Activated CD8-positive, alpha-beta memory T cell treated with anti-CD3 and anti-CD28 coated beads for 24 hours (primary cell): ENCODE measurements at regions not wholly inside any gene's neighbourhood (a gene's known extent, or its start where the extent isn't known, plus 50 kb on each side); places are given as distances from the start of the nearest gene placed in this dataset.

Source experiments
- DNase-seq: peaks from one replicate; pipeline ENCODE4 v3.0.0-alpha.2; 2020

DNA sequence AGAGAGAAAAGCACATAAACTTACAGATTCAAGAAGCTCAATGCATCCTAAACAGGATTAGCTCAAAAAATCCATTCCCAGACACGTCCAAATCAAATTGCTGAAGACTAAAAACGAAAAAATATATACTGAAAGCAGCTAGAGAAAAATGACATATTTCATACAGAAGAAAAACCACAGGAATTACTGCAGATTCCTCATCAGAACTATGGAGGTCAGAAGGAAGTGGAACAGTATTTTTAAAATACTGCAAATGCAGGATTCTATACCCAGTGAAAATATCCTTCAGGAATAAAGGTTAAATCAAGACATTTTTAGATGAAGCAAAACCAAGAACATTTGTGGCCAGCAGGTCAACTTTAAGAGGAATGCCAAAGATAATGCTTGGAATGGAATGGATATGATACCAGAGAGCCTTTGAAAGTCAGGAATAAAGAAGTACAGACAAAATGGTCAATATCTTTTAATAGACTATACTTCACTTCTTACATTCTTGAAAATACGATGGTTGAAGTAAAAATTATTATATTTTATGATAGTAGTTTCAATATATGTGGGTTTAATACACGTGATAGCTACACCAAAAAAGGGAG is 352.9 kb downstream of the CTTN start:
- no peak for DNase-seq

DNA sequence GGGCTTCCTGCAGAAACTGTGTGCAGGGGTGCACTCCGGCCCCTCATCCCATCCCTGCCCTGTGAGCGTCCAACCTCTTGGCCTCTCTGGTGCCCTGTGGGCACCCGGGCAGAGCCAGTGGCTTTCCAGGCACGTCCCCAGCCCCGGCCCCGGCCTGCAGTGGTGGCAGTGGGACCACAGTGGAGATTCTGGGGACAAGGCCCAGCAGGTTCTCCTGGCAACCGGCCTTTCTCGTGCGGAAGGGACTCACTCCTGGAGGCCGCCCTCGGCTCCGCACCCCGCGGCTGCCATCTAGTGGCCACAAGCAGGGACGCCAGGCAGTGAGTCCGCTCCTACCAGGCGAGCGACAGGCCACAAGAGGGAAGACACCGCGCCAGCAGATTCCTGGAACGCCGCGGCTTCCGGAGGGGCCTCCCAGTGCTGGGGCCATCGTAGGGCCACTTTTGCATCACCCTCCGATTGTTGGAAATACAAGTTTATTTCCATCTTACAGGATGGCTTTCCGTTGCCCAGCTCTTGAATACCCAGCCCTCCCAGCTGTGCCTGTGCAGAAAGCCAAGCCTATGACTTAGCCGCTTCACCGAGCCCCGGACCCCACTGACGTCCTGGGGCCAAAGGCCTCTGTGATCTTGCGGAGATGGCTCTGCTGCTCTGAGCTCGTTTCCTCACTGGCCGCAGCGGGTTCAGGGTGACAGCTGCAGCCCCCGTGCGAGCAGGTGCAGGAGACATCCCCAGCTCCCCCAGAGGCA is 357.3 kb downstream of the CTTN start:
- peak; percentile 83 for DNase-seq

DNA sequence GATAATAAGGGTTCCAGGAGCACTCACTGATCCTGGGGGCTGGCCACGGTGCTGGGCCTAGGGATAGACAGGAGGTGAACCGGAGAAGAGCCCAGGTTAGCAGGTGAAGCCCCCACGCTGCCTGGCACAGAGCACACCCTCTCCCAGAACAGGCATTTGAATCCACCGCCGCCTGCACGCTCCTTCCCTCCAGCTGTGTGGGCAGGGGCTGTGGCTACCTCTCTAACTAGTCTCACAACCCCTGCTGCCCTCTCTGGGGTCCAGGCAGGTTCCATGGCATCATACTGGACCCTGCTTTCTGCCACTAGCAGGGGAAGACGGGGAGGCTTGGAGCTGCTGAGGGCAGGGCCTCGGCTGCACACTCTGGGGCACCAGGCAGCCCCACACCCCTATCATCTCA is 358.0 kb downstream of the CTTN start:
- no peak for DNase-seq

DNA sequence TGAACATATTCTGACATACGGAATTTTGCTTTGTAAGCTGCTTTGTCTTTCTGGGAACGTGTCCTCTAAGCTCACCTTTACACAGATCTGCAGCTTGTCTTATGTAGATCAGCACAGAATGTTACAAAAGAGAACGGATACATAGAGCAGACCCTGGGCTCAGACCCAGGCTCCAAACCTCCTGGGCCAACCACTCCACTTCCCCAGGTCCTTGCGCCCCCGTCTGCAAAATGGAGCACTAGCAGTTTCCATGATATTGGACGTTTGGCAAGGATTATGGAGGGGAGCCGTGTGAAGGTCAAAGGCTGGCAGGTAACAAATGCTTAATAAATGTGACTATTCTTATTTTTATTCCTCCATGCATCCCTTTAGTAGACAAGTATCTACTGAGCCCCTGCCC is 358.4 kb downstream of the CTTN start:
- no peak for DNase-seq

DNA sequence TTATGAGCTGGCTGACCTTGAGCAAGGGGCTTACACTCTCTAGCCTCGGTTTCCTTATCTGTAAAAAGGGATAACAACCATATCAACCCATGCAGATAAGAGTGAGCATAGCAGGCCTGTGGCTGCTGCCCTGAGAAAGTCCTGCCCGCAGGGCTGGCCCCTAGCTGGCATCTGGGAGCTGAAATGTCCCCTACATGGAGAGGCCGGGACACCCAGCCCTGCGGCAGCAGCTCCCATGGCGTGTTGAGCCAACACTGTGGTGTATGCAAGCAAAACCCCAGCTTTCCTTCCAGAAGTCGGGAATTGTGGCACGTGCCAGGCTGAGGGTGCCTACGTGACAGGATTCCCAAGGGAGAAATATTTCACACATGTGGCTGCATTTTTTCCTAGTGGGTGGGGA is 358.9 kb downstream of the CTTN start:
- no peak for DNase-seq

DNA sequence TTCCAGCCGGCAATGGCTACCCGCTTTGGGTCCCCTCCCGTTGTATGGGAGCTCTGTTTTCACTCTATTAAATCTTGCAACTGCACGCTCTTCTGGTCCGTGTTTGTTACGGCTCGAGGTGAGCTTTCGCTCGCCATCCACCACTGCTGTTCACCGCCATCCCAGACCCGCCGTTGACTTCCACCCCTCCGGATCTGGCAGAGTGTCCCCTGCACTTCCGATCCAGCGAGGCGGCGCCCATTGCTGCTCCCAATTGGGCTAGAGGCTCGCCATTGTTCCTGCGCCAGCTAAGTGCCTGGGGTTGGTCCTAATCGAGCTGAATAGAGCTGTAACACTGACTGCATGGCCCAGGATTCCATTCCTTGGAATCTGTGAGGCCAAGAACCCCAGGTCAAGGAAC is 359.9 kb downstream of the CTTN start:
- no peak for DNase-seq

DNA sequence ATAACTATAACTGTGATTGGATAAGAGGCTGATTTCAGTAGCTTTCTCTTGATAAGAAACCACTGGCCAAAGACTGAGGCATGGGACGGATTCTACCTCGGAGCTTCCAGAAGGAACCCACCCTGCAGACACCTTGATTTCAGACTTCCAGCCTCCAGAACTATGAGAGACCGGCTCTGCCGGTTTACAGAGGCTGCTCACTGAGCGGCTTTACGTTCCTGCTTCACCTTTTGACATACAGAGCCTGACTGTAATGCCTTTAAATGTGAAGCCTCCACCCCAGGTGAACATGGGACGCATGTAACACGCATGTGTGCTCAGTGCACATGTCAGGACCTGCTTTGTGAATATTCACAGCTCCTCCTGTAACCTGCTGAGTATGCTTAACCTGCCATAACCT is 361.5 kb downstream of the CTTN start:
- no peak for DNase-seq

DNA sequence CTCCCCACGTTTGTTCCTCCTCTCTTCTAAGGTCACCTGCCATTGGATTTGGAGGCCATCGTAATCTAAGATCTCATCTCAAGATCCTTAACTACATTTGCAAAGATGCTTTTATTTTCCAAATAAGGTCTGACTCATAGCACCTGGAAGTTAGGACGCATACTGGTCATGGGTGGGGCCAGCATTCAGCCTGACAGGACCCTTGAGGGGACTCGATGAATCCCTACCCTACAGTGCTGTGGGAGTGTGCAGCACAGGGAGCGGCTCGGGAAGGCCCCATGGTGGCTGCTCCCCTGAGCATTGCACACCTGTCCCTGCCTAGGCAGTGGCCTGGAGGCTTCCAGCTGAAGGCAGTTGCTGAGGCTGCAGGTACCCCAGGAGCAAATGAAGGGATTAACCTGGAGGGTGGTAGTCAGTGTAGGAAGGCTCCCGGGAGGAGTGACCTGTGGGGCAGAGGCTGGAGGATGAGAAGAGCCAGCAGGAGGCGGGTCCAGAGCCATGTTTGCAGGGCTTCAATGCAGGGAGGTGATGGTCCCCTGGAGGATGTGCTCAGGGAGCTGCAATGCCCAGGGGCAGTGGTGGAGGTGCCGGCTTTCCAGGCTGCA is 362.2 kb downstream of the CTTN start:
- DNase-seq: no peak

DNA sequence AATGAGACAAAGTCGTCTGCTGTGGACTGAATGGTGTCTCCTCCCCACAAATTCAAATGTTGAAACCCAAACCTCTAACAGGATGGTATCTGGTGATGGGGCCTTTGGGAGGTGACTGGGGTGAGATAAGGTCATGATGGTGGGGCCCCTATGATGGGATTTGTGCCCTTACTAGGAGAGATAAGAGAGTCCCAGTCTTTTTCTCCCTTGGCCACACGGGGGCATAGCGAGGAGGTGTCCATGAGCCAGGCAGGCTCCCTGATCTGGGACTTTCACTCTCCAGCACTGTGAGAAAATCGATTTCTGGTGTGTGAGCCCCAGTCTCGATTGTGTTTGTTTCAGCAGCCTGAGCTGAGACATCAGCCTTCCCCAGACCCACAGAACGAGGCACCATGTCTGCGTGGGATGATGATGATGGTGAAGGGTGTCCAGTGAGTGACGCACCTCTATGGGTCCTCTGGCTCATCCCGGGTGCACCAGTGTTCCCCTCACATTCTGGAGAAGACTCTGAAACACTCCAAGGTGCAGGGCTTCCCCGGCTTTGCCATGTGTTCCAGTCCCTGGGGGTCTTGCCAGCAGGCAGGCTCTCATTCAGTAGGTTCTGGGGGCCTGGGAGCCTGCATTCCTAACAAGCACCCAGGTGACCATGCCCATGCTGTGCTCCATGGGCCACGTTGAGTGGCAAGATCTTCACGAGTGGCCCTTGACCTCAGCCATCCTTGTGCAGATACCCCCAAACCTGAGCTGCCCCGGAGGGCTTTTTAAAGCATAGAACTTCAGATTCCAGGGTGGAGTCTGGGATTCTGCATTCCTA is 363.0 kb downstream of the CTTN start:
- no peak for DNase-seq

DNA sequence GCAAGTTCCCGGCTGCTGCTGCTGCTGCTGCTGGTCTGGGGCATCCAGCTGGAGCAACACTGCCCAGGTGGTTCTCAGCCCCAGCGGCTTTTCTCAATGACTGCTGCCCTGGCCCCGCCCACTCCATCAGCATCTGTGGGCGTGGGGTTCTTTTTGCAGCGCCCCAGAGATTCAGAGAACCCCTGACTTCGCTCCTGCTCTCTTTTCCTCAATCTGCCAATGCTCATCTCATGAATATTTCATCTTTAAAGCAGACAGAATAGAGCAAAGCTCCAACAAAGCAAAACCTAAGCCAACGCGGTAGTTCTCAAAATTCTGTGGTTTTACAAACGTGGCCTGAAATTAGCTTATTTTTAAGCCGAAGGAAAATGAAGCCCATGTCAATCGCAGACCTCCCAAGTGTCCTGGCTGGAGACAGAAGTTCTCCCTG is 363.6 kb downstream of the CTTN start:
- no peak for DNase-seq

DNA sequence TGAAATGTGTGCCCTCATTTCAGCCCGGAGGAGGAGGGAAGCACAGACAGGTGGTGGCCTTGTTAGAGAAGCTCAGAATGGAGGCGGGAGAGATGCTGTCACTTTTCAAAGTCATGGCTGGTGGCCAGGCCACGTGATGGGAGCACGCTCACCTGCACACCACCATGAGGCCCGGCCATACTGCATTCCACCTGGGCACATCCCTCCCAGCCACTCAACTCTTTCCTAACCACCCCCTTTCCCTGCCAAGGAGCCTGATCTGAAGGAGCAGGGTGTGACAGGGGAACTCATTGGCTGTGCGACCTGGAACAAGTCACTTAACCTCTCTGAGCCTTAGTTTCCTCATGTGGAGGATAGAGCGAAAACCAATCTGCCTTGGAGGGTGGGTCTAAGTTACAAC is 364.5 kb downstream of the CTTN start:
- no peak for DNase-seq

DNA sequence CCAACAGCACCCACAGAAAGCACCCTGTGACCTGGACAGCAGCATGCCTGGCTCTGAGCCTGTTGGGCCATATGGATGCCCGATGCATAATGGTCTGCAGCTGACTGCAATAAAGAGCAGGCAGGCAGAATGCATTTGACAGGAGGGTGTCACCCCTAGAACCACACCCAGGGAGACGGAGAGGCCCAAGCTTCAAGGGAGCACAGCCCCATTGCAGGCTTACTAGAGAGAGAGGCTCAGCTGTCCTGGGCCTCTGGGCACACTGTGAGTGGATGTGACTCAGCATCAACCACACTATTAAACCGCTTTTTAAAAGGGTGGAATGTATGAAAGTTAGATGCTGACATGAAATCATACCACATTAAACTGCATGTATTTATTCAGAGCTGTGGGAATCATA is 365.3 kb downstream of the CTTN start:
- DNase-seq: no peak

DNA sequence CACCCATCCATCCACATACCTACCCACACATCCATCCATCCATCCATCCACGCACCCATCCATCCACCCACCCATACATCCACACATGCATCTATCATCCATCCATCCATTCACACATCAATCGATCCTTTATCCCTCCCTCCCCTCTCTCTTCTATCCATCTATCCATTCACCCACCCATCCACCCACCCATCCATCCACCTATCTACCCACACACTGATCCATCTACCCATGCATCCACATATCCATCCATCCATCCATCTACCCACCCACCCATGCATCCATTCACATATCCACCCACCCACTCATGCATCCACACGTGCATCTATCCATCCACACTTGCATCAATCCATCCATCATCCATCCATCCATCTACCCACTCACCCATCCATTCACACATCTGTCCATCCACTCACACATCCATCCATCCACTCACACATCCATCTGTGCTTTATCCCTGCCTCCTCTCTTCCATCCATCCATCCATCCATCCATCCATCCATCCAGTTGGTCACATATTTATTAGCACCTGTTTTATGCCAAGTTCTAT is 366.1 kb downstream of the CTTN start:
- no peak for DNase-seq

DNA sequence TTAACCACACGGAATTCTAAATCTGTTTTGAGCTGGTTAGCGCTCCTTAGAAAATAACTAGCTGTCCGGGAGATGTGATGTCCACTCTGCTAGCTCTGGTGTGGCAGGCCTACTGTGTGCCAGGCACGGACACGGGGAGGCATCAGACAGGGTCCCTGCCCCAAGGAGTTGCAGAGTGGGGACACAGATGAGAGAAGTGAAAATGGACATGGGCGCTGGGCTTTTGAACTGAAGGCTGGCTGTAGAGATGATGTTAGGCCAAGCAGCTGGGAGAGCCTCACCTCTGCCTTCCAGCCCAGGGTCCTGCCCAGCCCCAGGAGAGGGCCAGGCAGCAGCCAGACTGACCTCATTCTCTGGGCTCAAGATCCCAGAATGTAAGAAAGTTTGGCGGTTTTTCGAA is 368.6 kb downstream of the CTTN start:
- DNase-seq: no peak

DNA sequence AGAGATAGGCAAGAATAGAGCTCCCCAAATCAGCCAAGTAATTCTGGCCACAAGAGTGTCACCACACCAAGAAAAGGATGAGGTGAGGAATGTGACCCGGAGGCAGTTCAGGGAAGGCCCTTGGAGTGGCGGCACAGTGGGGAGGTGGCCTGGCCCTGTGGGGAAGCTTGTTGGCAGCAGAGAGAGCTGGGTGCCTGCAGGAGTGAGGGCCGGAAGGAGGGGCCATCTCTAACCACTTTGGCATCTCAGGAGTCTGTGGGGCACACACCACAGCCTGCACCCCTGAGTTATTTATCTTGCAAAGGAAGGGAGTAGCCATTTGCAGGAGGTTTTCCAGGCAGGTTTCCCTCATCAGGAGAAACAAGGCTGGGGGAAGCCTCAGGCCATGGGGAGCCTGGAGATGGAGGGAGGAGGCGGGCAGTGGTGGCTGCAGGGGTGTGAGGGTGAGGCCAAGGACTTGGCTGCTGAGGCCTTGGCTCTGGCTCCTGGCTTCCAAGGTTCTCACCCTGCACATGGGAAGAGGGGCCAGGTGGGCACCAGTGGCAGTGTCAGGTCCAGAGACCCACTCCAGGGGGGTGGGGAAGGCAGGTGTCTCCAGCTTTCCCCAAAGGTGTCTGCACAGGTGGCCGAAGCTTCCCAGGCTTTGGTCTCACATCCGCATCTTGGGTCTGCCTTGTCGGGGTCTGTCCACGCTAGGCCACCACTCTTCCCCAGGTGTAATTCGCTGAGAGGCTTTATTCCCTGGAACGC is 370.2 kb downstream of the CTTN start:
- DNase-seq: no peak

DNA sequence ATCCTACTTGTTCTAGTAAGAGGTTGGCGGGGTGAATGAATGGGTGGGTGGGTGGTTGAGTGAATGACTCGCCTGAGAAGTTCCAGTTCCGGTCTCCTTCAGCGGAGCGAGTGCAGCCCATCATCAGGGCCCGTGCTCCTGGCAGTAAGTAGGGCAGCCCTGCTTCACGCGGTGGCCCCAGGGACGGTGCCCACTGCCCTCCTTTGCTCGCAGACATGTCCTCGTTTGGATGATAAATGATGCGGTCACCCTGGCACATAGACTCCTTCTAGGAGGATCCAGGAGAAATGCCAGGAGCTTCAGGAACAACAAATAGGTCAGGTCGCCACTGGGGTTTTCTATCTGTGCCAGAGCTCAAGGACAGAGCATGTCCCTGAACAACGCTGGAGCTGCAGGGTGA is 370.8 kb downstream of the CTTN start:
- DNase-seq: no peak

DNA sequence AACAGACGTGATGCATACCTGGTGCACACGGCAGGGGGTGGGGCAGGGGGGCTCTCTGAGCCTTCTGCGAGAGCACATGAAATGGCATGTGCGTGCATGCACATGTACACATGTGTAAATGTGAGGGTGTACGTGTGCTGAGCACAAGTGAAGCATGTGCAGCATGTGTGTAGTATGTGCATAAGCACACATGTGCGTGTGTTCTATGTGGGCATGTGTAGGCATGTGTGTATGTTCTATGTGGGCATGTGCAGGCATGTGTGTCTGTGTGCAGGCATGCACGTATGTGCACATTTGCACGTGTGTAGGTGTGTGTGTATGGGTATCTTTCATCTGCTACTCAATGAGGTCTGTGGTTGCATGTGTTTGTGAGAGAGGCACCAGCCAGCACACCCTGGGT is 371.2 kb downstream of the CTTN start:
- no peak for DNase-seq

DNA sequence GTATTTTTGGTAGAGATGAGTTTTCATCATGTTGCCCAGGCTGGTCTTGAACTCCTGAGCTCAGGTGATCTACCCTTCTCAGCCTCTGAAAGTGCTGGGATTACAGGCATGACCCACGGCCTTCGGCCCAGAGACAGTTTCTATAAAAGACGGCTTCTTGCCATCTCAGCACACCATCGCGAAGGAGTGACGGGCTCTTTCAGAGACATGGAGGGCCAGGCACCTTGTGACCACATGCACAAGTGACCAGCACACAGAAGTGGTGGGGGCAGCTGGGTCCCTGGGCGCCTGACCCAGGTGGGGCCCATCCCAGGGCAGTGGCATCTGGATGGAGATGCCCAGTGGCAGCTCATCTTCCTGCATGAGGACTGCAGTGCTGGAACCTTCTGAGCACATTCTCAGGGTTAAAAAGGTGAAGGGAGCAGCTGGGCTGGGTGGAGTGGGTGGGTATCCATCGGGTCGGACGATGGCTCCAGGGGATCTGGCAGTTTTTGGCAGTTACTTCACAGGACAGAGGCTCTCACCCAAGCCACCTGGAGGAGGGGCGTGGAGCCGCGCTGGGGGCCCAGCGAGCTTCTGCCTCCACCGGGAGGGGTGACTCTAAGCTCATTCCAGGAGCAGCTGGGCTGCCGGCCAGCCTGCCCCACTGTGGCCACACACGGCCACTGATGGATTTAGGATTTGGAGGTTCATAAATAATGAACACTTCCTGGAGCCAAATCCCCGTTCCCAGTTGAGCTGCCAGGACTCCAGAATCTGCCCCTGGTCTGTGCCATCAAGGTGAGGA is 373.0 kb downstream of the CTTN start:
- no peak for DNase-seq

DNA sequence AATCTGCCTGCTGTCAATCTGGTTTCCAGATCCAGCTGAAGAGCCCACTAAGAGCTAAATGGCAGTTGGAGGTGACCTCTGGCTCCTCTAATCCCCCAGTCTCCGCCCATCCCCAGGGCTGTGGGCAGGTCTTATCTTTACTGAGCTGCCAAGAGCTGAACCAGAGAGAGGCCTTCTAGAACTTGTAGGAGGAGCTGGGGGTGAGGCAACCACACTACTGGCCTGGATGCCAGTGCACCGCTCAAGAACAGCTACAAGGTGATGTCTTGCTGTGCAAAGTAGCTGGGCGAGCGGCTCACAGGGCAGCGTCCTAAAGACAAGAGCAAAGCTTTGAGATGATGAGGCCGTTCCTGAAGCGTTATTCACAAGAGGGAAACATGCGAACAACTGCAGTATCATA is 374.6 kb downstream of the CTTN start:
- DNase-seq: no peak

DNA sequence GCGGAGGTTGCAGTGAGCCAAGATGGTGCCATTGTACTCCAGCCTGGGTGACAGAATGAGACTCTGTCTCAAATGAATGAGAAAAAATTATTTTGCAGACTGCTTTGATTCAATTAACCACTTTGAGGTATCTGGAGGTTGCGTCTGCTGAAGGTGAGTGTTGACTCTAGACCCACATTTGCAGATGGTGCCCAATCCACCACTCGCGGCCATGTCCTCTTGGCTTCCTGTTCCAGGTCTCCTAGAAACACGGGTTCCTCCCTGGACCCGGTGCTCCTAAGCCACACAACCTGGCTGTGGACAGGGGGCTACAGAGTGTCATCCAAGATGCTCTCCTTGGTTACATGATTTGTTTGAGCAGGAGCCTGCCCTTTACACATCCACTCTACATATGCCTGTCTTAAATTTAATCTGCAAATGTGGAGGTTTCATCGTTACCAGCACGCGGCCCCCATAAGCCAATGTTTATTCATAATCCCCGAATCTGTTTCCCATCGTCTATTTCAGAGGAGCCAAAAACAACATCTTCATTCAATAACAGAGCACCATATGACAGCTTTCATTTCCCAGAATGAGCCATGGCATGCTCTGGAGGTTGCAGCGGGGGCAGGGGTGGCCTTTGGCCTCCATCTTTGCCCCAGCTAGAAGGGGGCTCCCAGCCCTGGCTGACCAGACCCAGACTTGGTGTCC is 377.2 kb downstream of the CTTN start:
- DNase-seq: no peak

DNA sequence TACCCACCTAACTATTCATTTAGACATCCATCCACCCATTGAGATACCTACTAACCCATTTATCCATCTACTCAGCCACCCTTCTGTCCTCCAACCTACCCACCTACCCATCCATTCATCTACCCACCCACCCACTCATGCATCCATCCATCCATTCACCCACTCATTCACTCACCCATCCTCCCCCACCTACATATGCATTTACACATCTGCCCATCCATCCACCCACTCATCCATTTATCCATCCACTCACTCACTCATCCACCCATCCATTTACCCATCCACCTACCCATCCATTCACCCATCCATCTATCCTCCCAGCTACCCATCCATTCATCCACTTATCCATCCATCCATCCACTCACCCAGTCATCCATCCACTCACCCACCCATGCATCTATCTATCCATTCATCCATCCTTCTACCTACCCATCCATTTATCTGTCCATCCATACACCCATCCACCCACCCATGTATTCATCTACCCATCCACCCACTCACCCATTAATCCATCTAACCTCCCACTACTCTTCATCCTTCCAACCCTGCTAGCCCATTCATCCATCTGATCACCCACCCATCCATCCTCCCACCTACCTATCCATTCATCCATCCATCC is 378.7 kb downstream of the CTTN start:
- no peak for DNase-seq
